ENCODE measurements at regions not wholly inside any gene's neighbourhood (a gene's known extent, or its start where the extent isn't known, plus 50 kb on each side); places are given as distances from the start of the nearest gene placed in this dataset.

DNA sequence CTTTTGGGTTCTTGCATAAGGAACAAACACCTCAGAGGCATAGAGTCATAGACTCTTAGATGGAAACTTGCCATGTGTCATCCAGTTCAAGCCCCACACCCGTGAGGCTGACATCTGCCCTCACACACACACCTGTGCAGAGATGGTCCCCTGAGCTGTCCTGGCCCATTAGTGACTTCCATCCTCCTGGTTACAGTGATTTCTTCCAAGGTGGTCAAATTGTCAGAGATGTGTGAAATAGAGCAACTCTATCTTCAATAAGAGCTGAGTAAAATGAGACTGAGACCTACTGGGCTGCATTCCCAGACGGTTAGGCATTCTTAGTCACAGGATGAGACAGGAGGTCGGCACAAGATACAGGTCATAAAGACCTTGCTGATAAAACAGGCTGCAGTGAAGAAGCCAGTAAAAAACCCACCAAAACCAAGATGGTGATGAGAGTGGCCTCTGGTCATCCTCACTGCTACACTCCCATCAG lies 342.2 kb upstream of the TNRC6C start:
- Mint-ChIP-seq H3K4me1 (peaks cover 10% of the 10 kb centered on the region), H3K27me3 (ENCODE audit: low read depth) (peaks cover 4% of the 10 kb centered on the region), H3K4me3 (no peak overlapping the region), H3K27ac (ENCODE audit: unreplicated experiment) (no peak overlapping the region), H3K36me3 (ENCODE audit: low read depth) (no peaks in the 10 kb centered on the region), H3K9me3 (no peaks in the 10 kb centered on the region)
- TF ChIP-seq, protein P1, sequence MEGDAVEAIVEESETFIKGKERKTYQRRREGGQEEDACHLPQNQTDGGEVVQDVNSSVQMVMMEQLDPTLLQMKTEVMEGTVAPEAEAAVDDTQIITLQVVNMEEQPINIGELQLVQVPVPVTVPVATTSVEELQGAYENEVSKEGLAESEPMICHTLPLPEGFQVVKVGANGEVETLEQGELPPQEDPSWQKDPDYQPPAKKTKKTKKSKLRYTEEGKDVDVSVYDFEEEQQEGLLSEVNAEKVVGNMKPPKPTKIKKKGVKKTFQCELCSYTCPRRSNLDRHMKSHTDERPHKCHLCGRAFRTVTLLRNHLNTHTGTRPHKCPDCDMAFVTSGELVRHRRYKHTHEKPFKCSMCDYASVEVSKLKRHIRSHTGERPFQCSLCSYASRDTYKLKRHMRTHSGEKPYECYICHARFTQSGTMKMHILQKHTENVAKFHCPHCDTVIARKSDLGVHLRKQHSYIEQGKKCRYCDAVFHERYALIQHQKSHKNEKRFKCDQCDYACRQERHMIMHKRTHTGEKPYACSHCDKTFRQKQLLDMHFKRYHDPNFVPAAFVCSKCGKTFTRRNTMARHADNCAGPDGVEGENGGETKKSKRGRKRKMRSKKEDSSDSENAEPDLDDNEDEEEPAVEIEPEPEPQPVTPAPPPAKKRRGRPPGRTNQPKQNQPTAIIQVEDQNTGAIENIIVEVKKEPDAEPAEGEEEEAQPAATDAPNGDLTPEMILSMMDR (conservative IDR thresholded peaks at IDR 0.05), result no peak
- DNase-seq (ENCODE audit: low read depth, low spot score), result no peak

DNA sequence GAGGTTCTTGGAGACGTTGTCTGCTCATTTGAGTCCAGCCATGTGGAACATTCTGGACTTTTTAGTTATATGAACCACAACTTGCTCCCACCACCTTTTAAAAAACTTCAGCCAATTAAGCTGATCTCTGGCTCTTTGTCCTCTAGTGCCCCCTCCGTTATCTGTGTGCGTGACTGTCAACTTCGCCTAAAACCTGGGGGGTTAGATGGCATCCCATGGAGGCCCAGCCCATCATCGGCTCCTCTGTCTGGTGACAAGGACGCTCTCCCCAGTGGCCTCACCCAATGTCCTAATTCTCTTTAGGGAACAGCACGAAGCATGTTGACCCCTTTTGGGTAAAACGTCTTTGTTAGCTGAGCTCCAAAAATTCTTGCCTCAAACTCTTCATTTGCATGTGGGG lies 341.0 kb upstream of the TNRC6C start:
- TF ChIP-seq, protein P1 (conservative IDR thresholded peaks at IDR 0.05), result no peak
- DNase-seq (ENCODE audit: low read depth, low spot score), result no peak

DNA sequence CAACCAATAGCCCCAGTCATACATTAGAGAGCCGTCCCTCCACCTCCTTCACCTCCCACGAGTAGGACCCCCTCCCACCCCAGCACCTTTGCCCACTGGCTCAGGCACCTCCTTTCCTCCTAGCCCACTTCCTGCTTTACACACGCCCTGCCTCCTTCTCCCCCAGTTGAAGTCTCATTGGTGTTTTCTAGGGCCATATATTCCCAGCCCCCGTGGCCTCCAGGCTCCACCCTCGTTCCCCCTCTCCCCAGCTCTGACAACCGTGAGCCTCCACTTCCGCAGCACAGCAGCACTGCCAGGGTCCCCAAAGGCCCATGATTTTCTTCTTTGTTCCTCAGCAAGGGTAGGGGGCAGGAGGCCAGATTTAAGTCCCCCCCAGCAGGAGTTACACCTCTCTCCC lies 340.3 kb upstream of the TNRC6C start:
- Mint-ChIP-seq H3K4me1 (peaks cover 10% of the 10 kb centered on the region), H3K27ac (ENCODE audit: unreplicated experiment) (no peak overlapping the region), H3K36me3 (ENCODE audit: low read depth) (no peaks in the 10 kb centered on the region), H3K4me3 (no peak overlapping the region), H3K9me3 (no peaks in the 10 kb centered on the region), H3K27me3 (ENCODE audit: low read depth) (peaks cover 4% of the 10 kb centered on the region)
- DNase-seq (ENCODE audit: low read depth, low spot score), result no peak
- TF ChIP-seq, protein P1 (conservative IDR thresholded peaks at IDR 0.05), result no peak

More for the DNA sequence above, 341.0 kb upstream of the TNRC6C start:
- Mint-ChIP-seq H3K36me3 (ENCODE audit: low read depth) (no peaks in the 10 kb centered on the region), H3K27me3 (ENCODE audit: low read depth) (peaks cover 4% of the 10 kb centered on the region), H3K4me1 (peaks cover 10% of the 10 kb centered on the region), H3K9me3 (no peaks in the 10 kb centered on the region), H3K27ac (ENCODE audit: unreplicated experiment) (no peak overlapping the region), H3K4me3 (no peak overlapping the region)

DNA sequence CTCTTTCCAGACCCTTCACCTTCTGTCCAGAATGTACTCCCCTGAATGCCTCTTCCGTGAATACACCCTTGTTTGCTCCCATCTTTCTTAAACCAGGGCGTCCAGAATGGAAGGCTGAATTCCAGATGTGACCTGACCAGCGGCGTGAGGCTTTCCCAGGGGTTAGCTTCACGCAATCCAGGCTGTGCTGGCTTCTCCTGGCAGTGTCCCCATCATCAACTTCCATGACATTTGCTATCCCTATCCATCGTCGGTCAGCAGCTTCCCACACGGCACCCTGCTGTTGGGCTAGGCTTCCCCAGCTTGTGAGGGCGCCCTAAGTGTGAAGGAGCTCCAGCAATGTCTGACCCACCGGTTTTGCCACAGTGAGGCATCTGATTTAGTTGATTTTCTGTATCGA lies 339.8 kb upstream of the TNRC6C start:
- DNase-seq (ENCODE audit: low read depth, low spot score), result no peak
- Mint-ChIP-seq H3K9me3 (no peaks in the 10 kb centered on the region), H3K36me3 (ENCODE audit: low read depth) (no peaks in the 10 kb centered on the region), H3K4me1 (peaks cover 10% of the 10 kb centered on the region), H3K4me3 (no peak overlapping the region), H3K27ac (ENCODE audit: unreplicated experiment) (no peak overlapping the region), H3K27me3 (ENCODE audit: low read depth) (peaks cover 2% of the 10 kb centered on the region)
- TF ChIP-seq, protein P1 (conservative IDR thresholded peaks at IDR 0.05), result no peak

DNA sequence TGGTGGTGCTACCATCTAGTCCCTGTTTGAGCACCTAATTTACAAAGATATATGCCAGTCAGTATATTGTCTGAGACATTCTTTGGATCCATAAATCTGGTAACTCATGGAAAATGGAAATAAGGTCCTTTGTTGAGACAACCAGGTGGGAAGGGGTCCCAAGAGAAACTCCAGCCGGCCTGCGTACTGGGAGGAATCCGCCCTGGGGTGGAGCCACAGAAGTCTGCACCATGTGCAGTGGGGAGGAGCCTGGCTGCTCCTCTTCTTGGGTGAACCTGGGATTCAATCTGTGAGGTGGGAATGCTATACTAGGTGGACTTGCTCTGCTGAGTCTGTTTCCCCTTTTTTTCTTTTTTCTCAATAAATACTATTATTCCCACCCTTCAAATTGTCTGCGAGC lies 339.2 kb upstream of the TNRC6C start:
- Mint-ChIP-seq H3K9me3 (no peaks in the 10 kb centered on the region), H3K4me1 (peaks cover 10% of the 10 kb centered on the region), H3K27ac (ENCODE audit: unreplicated experiment) (no peak overlapping the region), H3K4me3 (no peak overlapping the region), H3K27me3 (ENCODE audit: low read depth) (no peaks in the 10 kb centered on the region), H3K36me3 (ENCODE audit: low read depth) (no peaks in the 10 kb centered on the region)
- no peak for DNase-seq (ENCODE audit: low read depth, low spot score)
- TF ChIP-seq, protein P1 (conservative IDR thresholded peaks at IDR 0.05), result no peak

DNA sequence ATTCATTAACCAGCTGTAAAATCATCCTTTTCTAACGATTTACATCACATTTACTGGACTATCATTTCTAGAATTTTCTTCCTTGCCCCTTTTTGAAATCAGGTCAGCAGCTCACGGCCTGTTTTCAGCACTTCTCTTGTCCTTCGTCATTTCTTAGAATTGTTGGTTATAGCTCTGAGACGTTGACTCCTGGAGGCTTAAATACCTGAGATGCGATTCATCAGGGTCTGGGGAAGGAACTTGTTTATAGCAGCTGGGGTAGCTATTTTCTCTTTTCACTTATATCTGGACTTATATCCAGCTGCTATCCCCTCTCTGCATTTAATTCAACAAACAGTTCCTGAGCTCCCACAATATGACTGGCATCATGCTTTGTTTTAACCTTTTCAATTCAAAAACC lies 338.7 kb upstream of the TNRC6C start:
- no peaks in the 10 kb centered on the region for H3K9me3 Mint-ChIP-seq
- no peak for DNase-seq (ENCODE audit: low read depth, low spot score)
- H3K36me3 Mint-ChIP-seq (ENCODE audit: low read depth), result no peaks in the 10 kb centered on the region
- H3K27ac Mint-ChIP-seq (ENCODE audit: unreplicated experiment), result no peak overlapping the region
- H3K4me3 Mint-ChIP-seq, result no peak overlapping the region
- H3K27me3 Mint-ChIP-seq (ENCODE audit: low read depth), result no peaks in the 10 kb centered on the region
- TF ChIP-seq, protein P1 (conservative IDR thresholded peaks at IDR 0.05), result no peak
- peaks cover 10% of the 10 kb centered on the region for H3K4me1 Mint-ChIP-seq

Measured in neural crest cell (in vitro differentiated cells).